HG03066 (cell line): ENCODE measurements at regions not wholly inside any gene's neighbourhood (a gene's known extent, or its start where the extent isn't known, plus 50 kb on each side); places are given as distances from the start of the nearest gene placed in this dataset.
A peak's percentile ranks its signal among the peaks of the same experiment; 100 is the strongest.

ENCODE experiments used
- ATAC-seq: cut with Tn5 transposase; IDR thresholded peaks from one replicate; pipeline ENCODE4 v1.9.1; 2021; ENCODE audit warnings: low read depth; ENCODE audit not compliant: unreplicated experiment

DNA sequence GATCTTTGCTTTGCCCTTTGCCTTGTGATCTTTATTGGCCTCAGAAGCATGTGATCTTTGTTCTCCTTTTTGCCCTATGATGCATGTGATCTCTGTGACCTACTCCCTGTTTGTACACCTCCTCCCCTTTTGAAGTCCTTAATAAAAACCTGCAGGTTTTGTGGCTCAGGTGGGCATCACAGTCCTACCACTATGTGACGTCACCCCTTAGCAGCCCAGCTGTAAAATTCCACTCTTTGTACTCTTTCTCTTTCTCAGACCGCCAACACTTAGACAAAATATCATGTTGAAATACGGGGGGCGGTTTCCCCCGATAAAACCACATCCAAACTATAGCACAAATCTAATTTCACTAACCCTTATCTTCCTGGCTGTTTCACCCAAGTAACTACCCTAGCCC, 76.7 kb upstream of the RAPGEF4 start:
- no peak for ATAC-seq

DNA sequence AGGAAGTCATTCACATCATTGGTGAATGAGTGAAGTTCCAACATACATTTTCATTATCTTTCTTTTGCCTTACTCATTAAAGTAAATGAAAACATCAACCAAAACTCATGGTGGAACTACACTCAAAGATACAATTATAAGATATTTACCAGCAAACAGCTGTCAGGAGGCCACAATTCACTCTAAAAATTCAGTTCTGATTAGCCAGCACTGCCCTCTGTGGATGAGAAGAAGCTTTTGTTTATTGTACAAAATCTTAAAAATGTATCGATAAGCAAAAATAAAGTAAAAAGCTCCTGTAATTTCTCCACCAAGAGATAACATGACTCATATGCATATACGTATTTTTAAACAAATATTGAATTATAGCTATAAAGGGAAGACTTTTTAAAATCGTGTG, 73.5 kb upstream of the RAPGEF4 start:
- ATAC-seq, result no peak

DNA sequence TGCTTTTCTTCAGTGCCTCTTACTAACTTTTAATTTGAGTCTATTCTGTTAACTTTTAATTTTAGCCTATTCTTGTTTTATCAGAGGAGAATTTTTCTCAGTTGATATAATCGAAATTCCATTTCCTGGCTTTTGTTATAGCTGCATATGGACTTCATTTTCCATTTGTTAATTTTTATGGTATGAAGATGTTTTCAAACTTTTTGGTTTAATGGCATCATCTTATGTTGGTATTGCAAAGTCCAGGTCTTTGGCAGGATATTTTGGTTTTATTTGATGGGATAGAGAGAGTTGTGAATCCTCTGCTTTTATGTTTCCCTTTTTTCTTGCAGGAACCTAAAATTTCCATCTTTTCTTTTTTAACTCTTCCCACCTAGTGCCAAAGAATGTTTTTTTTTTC, 70.9 kb upstream of the RAPGEF4 start:
- no peak for ATAC-seq

- ATAC-seq, result no peak
Measured at GRCh38 chr2:172667581-172668325, 67.9 kb upstream of the RAPGEF4 start.

DNA sequence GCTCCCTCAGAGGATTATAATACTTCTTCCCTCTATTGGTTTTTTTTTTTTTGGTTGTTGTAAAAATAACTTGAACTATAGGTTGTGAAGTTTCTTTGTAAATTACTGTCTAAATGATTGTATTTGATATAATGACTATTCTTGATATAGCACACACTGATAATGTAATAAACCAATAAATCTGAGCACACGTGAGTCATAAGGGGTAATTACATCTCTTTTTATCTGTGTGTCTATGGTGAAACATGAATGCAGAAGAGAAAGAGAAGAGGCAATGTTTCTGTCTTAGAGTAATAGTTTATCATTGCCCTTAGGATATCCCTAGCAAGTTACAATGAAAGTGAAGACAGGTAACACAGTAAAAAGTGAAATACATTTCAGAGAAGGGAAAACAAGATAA, 64.1 kb upstream of the RAPGEF4 start:
- ATAC-seq, result no peak

GRCh38 chr2:172672114-172672513, 63.5 kb upstream of the RAPGEF4 start:
- ATAC-seq, result no peak

DNA sequence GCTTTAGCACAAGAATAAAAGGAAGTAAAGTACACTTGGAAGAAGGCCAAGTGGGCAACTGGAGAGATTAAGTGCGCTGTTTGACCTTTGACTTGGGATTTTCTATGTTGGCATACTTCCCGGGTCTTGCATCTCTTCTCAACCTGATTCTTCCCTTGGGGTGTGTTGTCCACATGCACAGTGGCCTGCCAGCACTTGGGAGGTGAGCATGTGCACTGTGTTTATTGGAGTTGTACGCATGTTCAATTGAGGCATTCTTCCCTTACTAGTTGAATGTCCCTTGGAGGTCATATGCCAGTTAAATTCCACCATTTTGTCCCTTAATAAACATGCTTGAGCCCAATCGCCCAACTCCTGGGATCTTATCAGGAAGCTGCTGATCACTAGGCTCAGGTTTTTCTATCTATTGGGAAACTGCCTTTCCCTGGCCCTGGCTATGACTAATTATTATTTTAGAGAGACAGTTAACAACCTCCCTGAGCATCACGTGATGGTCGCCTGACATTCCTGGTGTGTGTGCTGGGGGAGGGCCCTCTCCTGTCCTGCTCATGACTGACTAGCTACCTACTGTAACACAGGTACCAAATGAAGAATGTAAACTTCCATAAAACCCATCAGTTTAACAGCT, 62.5 kb upstream of the RAPGEF4 start:
- ATAC-seq, result no peak

DNA sequence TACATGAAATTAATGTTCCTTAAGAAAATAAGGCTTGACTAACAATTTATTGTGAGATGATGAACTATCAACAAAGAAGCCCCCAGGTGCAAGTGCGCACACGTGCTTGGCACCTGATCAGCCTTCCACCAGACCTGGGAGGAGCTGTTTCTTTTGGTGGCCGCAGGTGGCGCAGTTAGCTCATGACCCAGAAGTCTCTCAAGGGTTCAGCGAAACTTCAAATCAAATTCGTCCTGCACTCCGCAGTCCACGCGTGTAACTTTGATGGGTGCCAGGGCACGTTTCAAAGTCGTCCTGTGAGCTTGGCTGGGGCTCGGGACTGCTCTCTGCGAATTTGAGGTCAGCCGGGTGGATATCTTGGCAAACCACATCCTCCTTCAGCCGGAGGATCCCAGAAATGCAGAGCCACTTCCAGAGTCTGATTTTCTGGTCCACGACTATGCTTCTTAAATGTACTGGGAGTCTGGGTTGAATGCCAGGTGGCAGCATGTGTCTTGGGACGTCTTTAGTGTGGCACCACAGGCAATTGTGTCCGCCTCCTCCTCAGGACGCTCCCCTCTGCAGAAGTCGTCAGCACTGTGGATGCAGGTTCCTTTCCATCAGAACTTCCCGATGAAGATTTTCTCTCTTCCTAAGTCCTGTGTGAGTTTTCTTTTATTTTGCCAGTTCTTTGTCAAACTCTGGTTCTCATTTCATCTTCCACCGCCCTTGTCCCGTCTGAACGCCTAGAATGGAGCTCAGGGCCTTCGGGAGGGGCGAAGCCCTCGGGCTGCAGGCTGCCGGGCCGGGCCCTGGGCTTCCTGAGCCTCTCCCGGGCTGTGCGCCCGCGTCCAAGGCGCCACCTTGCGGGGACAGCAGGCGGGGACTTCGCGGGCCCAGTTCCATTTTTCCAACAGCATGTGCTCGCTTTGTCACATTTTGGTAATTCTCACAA, 61.3 kb upstream of the RAPGEF4 start:
- ATAC-seq, result peak; percentile 70

DNA sequence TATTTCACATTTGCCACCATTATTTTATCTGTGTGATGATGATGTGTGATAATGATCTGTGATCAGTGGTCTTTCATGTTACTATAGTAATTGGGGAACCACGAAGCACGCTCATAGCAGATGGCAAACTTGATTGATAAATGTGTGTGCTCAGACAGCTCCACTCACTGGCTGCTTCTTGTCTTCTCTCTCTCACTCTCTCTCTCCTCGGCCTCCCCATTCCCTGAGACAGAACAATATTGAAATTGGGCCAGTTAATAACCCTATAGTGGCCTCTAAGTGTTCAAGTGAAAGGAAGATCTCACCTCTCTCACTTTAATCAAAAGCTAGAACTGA, 60.7 kb upstream of the RAPGEF4 start:
- ATAC-seq, result no peak

DNA sequence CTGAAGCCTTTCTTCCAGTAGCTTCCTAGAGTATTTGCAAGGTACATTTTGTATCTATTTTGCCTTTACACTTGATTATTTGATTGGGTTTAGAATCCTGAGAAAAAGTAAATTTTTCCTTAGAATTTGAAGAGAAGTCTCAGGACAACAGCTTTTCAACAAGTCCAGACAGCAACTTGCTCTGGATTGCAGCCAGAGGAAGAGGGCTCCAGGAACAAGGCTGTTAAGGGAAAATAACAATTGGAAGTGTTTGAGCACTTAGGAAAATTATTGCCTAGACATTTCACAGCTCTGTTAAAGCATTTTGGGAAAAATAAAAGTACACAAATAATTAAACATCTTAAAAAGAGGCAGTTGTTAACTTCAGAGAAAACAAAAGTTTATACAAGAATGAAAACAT, 58.3 kb upstream of the RAPGEF4 start:
- ATAC-seq, result no peak

DNA sequence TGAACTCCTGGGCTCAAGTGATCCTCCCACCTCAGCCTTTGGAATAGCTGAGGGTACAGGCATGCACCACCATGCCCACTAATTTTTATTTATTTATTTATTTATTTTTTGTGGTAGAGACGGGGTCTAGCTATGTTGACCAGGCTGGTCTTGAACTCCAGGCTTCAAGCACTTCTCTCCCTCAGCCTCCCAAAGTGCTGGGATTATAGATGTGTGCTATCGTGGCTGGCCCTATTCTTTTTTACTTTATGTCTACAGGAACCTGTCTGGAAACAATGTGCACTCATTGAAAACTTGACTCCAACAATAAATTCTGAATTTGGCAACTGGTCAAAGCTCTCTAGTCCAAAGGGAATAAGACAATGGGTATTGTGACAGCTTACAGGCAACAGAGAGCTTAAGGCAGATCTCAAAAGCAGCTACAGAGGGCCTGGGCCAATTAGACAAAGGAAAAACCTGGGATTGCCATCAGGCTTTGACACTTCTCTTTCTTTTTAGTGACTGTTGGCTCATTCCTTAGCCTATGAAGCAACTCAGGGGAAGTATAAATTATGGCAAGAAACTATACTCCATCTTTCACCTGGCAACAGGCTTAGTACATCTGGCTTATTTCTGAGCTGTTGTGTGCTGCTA, 55.1 kb upstream of the RAPGEF4 start:
- ATAC-seq, result no peak

- ATAC-seq, result no peak
Measured at GRCh38 chr2:172685467-172685866, 50.2 kb upstream of the RAPGEF4 start.
